22Rv1 (cell line): ENCODE measurements at regions not wholly inside any gene's neighbourhood (a gene's known extent, or its start where the extent isn't known, plus 50 kb on each side); places are given as distances from the start of the nearest gene placed in this dataset.

Experiments
- CTCF ChIP-seq: fragments of 450-650 bp; IDR thresholded peaks from 2 replicates; pipeline ENCODE4 v1.5.1; 2017; ENCODE audit warnings: mild to moderate bottlenecking
- ZFX ChIP-seq: fragments of 450-650 bp; IDR thresholded peaks from 2 replicates; pipeline ENCODE4 v1.6.1; 2017; ENCODE audit warnings: antibody characterized with exemption, borderline replicate concordance

- no peak for TF ChIP-seq CTCF
- no peak for TF ChIP-seq ZFX
Observed at GRCh38 chr5:126044111-126044668, 379.0 kb upstream of the GRAMD2B start.
